Right forelimb (tissue), 1 donor: ENCODE measurements at regions not wholly inside any gene's neighbourhood (a gene's known extent, or its start where the extent isn't known, plus 50 kb on each side); places are given as distances from the start of the nearest gene placed in this dataset.

Experiments
- DNase-seq: peaks from one replicate; pipeline ENCODE4 v3.0.0-alpha.2; 2018

DNA sequence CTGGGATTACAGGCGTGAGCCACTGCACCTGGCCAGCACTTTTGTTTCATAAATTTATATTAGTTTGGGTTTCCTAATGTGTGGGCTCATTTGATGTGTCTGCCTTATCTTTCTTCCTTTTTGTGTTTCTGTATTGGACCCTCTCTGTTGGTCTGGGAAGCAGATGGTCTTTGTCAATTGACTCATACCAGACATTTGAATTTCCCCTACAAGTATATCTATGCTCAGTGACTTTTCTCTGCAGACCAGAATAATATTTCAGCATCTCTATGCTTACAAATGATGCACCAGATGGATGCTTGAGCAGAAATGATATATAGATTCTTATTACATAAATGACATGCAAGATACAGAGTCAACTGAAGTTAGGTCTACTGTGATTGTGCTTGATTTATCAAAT, 329.9 kb upstream of the SLCO3A1 start:
- DNase-seq = no peak

GRCh38 chr15:91524534-91524933, 329.0 kb upstream of the SLCO3A1 start:
- no peak for DNase-seq

DNA sequence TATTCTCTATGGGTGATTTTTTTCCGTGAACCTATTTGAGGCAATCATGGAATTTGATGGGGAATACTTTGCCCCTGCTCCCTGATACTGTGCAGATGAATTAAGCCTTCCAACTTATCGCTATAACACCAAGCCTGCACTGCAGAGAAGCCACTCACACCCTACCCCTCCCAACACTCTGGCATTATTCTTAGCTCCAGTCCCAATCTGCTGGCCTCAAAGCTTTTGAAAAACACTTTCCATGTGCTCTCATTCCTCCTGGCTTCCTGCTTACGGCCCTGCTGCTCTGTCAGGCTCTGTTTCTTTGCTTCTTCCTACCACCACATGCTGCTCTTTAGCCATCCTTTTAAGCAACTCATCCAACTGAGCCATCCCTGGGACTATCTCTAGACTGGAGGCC, 327.8 kb upstream of the SLCO3A1 start:
- no peak for DNase-seq

- no peak for DNase-seq
Observed at GRCh38 chr15:91526424-91526823, 327.1 kb upstream of the SLCO3A1 start.

DNA sequence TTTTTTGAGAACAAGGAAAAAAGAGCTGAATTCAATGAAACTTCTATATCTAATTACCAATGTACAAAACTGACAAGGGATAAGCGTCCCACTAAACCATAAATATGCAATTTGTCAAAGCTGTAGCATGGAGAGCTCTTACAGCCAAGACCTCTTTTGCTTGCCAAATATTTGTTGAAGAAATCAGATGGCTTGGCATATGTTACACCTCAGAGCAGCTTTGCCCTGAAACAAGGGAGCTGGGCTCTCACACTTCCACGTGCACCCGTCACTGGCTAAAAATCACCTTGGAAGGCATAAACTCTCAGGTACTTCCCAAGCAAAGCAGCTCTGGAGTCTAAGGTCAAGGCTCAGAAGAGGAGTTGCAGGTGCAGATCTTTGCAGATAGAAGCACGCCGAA, 324.7 kb upstream of the SLCO3A1 start:
- DNase-seq = no peak

GRCh38 chr15:91529534-91529933, 324.0 kb upstream of the SLCO3A1 start:
- no peak for DNase-seq

- DNase-seq = no peak
Observed at GRCh38 chr15:91530279-91530678, 323.2 kb upstream of the SLCO3A1 start.

GRCh38 chr15:91530956-91531582, 322.4 kb upstream of the SLCO3A1 start:
- DNase-seq = no peak

DNA sequence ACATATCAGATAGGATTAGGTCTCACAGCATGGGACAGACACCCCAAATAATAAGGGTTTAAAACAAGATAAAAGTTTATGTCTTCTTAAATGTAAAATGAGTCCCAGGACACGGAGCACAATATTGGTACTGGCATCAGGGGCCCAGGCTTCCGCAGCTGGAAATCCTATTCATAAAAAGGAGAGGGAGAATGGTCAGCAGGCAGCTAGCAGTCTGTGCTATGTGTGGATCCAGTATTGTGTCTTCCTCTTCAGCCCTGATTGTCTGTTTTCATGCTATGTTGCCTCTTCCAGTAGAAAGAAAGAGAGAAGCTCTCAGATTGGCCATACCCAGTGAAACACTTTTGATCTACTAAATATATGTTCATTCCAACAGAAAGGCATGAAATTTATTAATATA, 319.3 kb upstream of the SLCO3A1 start:
- no peak for DNase-seq

DNA sequence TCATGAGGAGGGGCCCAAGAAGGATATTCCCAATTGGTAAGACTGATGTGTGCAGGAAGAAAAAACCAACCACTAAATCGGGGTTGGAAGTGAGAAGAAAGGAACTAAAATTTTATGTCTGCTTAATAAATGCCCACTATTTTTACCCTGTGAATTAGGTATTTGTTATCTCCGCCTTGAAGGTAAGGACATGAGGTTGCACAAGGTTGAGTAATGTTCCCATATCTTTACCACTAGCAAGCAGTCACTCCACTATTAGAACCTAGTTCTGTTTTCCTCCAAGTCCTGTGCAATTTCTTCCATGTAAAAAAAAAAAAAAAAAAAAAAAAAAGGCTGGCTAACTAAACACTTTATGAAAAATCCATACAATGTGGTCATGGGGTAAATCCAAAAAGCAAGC, 318.5 kb upstream of the SLCO3A1 start:
- no peak for DNase-seq

DNA sequence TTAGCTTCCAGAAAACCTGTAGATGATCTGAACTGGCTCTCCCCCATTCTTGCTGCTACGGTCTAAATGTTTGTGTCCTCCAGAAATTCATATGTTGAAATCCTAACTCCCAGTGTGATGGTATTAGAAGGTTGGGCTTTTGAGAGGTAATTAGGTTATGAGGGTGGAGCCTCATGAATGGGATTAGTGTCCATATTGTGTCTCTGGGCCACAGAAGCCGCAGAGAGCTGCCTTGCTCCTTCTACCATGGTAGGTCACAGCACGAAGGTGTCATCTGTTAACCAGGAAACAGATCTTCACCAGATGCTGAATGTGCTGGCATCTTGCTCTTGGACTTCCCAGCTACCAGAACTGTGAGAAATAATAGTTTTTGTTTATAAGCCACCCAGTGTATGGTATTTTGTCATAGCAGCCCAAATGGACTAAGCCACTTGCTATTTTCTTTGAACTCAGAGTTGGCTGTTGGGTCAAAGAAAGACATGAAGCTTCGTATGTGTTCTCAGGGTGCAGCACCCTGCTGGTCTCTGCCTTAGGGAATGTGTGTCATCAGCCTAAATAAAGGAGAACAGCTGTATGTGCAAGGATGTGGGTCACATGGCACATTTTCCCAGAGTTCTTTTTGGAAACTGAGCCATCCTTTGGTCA, 317.5 kb upstream of the SLCO3A1 start:
- DNase-seq = no peak

GRCh38 chr15:91537856-91538255, 315.7 kb upstream of the SLCO3A1 start:
- DNase-seq = no peak

- no peak for DNase-seq
Observed at GRCh38 chr15:91538782-91539181, 314.7 kb upstream of the SLCO3A1 start.

DNA sequence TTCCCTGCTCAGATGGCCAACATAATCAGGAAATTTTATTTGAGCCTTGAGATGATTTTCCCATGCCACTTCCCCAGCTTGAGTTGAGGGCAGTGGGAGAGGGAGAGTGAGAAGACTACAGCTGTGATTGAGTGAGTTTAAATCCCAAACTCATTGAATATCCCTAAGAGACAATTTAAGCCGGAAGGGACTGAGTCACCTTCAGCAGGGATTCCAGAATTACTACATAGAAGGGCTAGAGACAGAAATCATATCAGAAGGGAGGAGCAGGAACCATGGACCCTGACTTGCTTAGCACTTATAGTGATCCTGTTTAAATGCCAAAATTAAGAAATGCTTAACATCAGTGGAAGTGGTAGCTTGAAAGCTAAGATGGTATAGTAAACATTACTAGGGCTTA, 312.2 kb upstream of the SLCO3A1 start:
- no peak for DNase-seq

DNA sequence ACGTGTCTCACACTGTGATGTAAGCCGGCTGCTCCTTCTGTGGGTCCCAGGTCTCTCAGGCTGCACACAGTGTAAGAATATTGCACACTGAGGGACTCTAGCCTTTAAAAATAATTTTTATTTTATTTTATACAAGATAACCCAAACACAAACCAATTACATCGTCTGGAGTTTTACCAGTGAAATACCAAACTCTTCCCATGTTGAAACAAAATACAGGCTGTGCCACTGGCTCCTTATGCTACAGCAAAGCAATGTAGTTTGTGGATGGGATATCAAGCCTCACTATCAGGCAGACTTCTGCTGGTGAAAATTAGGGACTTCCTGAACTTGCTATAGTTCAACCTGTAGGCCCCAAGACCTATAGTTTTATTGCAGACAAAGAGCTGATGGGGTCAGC, 311.3 kb upstream of the SLCO3A1 start:
- DNase-seq = no peak

- no peak for DNase-seq
Observed at GRCh38 chr15:91547356-91547755, 306.2 kb upstream of the SLCO3A1 start.

GRCh38 chr15:91548549-91548948, 305.0 kb upstream of the SLCO3A1 start:
- DNase-seq = no peak

- no peak for DNase-seq
Observed at GRCh38 chr15:91549581-91549980, 303.9 kb upstream of the SLCO3A1 start.

- DNase-seq = no peak
Observed at GRCh38 chr15:91552555-91552954, 301.0 kb upstream of the SLCO3A1 start.

DNA sequence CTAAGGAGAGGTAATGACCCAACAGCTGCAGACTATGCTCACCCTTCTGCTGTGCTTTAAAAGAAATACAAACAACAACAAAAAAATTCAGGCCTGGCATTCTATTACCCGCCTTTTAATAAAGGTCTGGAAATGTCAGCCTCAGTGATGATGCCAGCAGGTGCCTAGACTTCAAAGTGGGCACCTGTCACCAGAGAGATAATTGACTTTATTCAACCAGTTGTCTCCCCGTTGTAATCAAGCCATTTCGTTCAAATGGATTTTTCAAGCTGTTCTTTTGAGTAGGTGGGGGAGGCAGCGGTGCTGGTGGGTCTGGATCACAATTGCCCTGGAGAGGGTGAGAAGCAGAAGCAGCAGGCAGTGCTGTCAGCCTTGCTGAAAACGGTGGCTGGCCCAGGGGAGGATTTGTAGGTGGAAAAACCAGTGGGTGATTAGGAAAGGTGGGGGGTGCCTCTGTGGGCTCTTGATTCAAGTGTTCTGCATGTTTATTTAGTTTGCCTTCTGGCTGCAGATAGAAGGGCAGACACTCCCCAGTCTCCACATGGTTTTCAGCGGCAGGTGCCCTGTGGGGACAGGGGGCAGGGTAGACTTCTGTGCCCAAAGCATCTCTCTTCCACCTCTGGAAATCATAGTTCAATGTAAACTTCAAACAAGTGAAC, 300.2 kb upstream of the SLCO3A1 start:
- no peak for DNase-seq

- DNase-seq = no peak
Observed at GRCh38 chr15:91555312-91555711, 298.2 kb upstream of the SLCO3A1 start.

DNA sequence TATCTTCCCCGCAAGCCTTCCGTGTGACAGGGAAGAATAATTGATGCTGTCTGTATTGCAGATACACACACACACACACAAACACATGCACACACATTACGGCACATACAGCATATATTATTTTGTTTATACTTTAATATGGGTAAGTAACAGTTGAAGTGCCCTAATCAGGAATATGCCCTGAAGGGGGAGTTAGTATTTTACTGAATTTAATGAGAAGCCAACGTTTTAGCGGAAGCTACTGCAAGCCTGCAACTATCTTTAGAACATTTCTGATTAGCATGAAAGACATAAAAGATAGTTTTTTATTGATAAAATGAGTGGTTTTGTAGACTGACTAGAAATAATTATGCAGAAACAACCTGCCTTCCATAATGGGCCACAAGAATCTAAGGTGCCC, 296.6 kb upstream of the SLCO3A1 start:
- DNase-seq = no peak

DNA sequence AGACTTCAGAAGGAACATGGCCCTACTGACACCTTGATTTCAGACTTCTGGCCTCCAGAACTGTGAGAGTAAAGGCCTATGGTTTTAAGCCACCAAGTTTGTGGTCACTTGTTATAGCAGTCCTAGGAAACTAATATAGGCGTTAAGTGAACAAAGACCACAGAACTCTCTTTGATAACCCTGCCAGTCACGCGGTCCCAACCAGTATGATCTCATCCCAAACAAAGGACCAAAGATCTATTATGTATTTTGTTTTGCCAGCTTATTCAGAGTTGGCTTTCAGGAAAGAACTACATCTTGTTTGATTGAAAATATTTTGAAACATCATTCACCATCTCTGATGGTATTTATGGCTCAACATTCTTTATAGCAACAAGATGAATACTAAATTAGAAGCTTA, 294.4 kb upstream of the SLCO3A1 start:
- DNase-seq = no peak

- DNase-seq = peak; percentile 52
Observed at GRCh38 chr15:91561371-91562100, 292.0 kb upstream of the SLCO3A1 start.
